ENCODE measurements at regions not wholly inside any gene's neighbourhood (a gene's known extent, or its start where the extent isn't known, plus 50 kb on each side); places are given as distances from the start of the nearest gene placed in this dataset.

DNA sequence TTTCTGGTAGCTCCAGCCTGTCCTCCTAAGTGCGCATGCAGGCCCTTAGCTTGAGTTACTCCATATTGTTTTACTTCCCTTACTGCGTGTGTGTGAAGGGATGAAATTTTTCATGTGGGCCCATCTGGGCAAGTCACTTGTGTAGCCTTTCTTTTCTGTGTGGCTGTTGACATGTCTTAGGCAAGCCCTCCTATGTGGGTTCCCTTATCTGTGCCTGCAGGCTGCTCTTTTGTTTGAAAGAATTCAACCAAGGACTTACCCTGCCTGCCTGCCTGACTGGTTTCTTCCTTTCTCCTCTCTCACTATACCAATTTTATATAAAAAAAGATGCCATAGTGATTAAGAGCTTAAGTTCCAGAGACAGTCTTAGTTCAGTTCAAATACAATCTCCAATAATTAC, 249.3 kb downstream of the ATG4C start:
- ChIA-PET CTCF (no interaction called here), POLR2A (no interaction called here)

DNA sequence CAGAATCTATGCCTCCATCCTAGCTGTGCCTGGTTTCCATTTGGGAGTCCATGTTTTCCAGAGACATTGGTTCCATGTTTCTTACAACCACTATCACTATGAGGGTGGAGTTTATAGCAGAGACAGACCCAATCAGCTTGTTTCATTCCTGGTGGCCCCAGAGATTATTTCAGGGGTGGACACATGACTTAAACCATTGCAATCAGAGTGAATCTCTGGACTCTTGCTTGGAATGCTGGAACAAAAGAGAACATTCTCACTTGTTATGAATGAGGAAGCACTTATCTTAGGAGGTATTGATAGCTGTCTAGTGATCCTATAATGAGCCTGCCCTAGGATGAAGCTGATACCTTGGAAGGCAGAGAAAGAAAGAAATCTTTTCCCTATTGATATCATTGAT, 250.3 kb downstream of the ATG4C start:
- POLR2A ChIA-PET = no interaction called here
- CTCF ChIA-PET = no interaction called here

DNA sequence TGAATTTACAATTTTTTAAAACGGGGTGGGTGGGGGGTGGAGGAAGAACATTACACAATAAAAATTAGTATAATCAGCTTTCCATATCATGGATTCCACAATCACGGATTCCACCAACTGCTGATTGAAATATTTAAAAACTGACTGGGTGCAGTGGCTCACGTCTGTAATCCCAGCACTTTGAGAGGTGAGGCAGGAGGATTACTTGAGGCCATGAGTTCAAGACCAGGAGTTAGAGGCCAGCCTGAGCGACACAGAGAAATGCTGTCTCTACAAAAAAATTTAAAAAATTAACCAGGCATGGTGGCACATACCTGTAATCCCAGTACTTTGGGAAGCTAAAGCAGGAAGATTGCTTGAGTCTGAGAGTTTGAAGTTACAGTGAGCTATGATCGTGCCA, 254.7 kb downstream of the ATG4C start:
- ChIA-PET POLR2A (no interaction called here), CTCF (no interaction called here)

DNA sequence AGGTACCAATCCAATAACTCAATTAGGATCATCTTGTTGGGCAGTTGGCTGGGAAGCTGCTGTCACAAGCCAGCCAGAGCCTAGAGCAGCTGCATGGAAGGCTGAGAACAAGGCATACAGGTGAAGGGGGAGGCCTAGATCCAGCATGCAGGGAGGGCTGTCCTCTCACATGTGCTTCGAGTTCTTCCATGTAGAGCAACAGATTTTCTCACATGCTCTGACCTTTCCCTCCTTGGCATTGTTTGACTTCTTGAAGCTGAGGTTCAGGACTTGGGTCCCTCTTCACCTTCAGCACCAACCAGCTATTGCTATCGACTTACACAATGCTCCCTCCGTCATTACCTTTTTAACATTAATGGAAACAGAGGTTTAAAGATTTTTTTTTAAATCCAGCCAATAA, 257.7 kb downstream of the ATG4C start:
- ChIA-PET POLR2A (no interaction called here), CTCF (no interaction called here)

DNA sequence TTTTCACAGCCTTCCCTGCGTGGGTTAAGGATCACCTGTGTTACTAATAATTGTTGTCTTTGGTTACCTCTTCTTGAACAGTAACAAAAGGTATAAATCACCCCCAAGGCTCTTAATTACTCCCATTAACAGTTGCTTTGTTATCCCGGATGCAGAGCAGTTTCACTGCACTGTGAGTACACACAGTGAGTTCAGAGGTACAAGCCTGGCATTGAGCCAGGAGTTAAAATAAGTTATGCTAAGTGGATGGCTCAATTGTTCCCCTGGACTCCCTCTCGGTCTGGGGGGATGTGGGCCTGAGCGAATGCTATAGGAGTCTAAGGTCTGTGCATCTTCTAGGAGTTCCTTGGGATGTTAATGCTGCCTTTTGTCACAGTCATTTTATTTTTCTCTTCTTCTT, 258.3 kb downstream of the ATG4C start:
- ChIA-PET POLR2A (no interaction called here), CTCF (no interaction called here)

DNA sequence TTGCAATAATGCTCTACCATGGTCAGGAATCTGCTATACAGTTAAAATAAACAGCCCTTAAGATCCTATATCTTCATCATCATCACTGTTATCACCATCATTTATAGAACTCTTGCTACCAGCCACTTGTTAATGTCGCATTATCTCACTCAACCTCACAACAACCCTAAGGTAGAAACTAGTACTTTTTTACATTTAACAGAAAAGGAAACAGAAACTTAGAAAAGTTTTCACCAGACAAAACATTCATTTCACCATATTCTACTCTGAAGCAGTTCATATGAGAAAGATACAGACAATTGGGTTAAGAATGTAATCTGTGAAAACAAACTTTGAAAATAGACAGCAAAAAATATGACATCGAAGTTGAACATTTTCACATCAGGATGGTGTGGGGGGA, 262.6 kb downstream of the ATG4C start:
- CTCF ChIA-PET = no interaction called here
- POLR2A ChIA-PET = no interaction called here

DNA sequence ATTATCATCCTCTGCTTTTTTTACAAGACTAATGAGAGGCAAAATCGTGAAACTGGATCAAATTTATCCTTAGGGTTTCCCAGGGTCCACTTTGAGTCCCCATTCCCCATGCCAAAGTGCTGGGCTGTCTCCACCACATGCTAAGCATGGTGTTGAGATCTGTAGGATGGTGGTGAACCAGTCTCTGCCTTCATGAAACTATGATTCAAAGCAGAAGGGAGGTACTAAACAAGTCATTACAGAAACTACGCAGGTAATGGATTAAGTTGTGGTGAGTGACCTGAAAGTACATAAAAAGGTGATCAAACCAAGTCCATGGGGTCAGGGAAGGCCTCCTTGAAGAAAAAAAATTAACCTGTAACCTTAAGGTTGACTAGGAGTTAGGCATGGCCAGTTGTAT, 265.2 kb downstream of the ATG4C start:
- CTCF ChIA-PET = no interaction called here
- POLR2A ChIA-PET = no interaction called here

DNA sequence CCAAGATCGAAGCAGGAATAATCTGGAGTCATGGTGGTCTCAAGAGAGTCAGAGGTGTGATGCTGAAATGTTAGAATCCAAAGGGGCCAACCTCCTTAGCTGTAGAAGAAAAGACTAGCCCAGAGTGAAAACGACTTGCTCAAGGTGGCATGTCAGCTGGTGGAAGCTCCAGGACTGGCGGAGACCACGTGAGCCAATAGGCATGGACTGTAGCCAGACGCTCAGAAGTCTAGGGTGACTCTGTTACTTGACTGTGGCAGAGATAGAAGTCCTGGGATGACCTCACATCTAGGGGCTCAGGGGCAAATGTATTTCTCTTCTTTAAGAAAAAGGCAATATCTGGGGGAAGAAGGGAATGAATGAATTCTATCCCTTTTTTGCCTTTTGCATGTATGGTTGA, 267.4 kb downstream of the ATG4C start:
- CTCF ChIA-PET = no interaction called here
- POLR2A ChIA-PET = no interaction called here

DNA sequence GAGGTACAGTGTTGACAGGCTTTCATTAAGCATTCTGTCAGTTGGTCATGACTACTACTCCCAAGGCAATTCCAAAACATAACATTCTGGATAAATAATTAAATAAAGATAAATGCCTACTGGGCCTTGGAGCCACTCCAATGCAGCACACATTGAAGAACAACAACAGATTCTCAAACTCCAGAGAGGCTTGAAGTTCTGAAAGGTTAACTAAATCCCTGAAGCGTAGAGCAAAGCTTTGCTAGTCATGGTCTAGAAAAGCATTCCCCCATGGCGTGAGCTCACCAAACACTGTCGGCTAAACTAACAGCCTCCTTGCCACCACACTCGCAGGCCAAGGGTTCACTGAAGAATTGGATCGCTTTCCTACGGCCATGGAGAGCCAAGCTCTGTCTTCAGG, 268.0 kb downstream of the ATG4C start:
- ChIA-PET CTCF (no interaction called here), POLR2A (no interaction called here)

DNA sequence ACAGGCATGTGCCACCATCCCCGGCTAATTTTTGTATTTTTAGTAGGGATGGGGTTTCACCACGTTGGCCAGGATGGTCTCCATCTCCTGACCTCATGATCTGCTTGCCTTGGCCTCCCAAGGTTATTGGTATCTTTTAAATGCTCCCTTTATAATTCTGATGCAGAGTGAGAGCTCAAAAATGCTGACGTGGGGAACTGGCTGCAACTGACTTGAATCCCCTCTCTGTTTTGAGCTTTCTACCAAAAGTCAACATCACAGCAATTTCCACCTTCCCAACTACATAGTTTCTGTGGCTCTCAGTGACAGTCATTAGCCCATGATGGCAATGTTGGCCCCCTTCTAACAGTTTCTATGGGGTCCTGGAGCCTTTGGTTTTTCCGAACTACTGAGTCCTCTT, 268.2 kb upstream of the FOXD3 start:
- CTCF ChIA-PET = no interaction called here

DNA sequence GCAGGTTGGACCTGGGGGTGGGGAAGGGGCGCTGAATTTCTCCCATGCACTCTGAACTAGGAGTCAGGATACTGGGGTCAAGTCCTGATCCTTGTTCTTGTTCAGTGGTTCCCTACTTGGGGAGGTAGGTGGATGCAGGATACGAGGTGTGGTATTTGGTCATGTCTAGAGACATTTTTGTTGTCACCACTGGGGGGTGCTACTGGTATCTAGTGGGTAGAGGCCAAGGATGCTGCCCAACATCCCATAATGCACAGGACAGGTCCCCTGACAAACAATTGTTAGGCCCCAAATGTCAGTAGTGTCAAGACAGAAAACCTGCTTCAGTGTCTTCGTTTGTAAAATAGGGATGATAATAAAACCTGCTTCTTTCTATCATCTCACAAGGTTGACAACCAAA, 259.0 kb upstream of the FOXD3 start:
- ChIA-PET POLR2A (no interaction called here), CTCF (no interaction called here)

More for the DNA sequence above, 268.2 kb upstream of the FOXD3 start:
- POLR2A ChIA-PET = no interaction called here

DNA sequence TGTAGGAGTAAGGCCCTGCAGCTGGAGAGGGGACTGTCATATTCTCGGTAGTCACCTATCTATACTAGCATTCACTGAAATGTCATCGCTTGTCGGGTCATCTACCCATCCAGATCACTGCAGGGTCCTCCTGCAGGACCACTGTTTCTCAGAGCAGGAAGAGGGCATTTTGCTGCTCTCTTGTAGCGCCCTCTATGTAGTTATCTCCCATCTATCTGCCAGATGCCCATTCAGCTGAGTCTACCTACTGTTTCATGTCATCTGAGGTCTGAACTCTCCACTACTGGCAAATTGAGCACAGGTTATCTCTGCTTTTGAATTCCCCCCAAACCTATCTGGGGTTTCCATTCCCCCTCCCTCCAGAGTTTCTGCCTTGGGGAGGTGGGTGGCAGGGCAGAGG, 258.2 kb upstream of the FOXD3 start:
- POLR2A ChIA-PET = no interaction called here

DNA sequence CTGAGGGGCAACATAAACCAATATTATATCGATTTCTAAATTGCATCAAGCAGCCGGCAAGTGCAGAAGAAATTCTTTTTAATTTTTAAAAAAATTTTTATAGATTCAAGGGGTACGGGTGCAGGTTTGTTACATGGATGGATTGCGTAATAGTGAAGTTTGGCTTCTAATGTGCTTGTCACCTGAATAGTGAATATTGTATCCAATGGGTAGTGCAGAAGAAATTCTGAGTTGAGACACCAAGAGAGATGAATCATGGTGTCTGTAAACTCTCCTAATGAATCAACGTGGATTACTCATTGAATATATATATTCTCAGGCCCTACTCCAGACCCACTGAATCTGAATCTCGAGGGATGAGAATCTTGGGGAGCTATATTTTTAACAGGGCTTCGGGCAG, 253.7 kb upstream of the FOXD3 start:
- POLR2A ChIA-PET = no interaction called here
- CTCF ChIA-PET = no interaction called here

More for the DNA sequence above, 258.2 kb upstream of the FOXD3 start:
- CTCF ChIA-PET = no interaction called here

DNA sequence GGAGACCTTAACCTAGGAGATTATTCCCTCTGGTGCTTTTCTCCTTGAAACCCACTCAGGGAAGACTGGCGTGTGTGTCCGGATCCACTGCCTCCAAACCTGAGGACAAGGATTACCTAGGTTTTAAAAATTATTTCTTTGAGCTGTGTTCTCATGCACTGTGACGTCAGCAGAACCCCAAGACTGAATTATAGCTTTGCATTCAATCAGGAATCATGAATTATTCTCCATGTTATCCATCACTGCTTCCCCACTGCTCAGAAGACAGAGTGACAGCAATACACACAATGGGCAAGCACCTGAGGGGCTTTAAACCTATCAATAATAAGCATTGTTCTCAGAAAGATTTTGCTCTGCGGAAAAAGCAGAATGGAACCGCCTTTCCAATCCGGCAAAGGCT, 253.2 kb upstream of the FOXD3 start:
- POLR2A ChIA-PET = no interaction called here
- CTCF ChIA-PET = no interaction called here

DNA sequence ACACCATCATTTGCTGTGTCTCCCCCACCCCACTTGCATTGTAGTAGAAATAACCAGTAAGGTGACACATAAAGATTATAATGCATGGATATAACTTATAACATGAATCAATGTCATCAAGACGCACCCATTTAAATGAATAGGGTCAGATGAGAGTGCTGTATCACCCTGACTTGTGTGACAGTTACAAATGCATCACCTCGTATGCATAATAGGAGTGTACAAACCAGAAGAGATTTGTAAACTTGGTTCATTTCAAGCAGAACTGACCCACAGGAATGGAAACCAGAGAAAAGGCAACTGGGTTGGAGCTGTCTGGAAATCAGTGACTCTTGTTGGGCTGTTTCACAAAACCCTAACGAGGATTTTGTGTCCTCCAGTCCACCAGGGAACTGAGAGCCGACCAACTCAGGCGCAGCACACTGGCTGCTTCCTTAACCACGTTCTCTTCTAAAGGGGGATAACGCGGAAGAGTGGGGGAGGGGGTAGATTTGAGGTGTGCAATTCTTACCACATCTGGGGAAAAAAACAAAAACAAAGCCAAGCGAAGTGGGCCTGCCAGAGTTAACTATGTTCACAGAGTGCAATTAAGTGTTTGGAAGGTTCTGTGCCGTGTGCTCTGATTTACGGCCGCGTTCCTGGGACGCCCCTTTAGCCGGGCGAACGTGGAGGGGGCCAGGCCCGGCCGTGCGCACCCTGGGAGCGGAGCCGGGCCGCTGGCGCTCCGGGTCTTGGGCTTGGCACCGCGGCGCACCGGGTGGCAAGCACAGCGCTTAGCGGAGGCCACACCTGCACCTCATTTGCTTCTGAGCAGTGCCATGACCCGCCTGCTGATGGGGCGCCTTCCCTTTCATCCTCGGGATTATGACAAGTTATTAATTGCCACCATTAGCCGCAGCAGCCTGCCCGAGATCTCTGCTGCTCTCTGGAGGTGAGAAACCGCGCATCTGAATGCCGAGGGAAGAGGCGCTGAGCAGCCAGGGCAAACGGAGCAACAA, 248.8 kb upstream of the FOXD3 start:
- ChIA-PET POLR2A (no interaction called here), CTCF (no interaction called here)

DNA sequence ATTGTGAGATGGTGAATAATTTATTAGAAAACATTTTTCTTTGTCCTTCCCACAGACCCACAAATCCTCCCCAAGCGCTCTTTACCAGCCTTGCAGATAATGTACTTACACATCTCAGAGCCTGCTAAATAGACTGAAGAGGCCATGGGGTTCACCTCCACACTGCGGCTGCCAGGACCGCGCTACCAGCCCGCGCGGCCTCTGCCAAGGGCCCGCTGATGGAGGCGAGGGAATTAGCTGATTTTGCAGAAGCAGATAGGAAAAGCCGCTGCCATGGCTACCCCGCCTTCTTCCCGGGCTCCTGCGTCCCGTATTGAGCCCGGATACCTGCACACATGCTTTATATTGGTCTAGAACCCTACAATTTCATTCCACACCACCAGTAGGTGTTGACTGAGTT, 248.0 kb upstream of the FOXD3 start:
- POLR2A ChIA-PET = no interaction called here
- CTCF ChIA-PET = no interaction called here

DNA sequence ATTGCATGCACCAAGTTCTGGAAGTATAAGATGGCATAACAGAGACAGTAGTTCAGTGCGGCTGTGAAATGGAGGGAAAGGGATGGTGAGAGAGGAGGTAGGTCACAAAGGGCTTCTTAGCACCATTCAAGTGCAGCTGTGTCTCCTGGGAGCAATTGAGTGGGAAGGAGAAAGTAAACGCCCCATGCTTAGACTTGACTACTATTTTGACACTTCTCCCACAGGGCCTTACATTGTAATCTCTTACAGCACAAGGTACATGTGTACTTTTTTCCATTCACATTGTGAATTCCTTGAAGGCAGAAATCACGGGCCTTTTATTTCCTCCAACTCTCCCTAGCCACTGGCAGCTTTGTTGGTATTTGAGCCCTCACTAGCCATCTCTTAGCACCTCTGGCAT, 239.6 kb upstream of the FOXD3 start:
- CTCF ChIA-PET = no interaction called here

DNA sequence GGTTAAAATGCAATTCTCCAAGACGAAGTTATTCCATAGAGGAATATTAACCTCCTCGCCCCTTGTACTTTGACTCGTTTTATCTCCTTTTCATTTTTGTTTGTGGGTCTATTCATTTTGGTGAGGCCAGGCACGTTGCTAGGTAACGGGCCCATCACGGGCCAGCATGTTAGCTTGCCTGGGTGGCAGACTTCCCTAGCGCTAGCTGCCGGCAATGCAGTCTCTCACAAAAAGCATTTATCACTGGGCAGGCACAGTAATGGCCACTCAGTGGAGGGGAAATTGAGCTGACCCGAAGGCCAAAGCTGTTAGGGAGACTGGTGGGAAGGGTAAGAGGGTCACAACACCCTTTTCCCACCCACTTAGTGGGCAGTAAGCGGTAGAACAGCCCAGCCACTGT, 234.4 kb upstream of the FOXD3 start:
- ChIA-PET POLR2A (no interaction called here), CTCF (no interaction called here)

More for the DNA sequence above, 239.6 kb upstream of the FOXD3 start:
- POLR2A ChIA-PET = no interaction called here

DNA sequence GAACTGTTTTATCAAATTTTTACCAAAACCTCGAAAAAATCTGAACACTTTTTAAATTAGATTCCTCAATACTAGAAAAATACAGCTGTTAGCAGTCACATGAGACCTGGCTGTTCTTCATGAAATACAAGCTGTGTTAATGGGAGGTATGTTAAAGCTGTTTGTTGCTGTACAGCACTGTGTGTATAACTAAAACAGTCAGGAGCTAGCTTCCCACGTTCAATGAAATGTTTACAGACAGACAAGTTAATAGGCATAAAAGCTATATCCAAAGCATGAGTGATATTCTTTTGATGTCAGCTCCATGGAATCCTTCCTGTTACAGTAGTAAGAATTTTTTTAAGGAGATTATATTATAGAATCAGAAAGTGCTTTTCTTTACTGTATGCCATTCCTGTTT, 223.2 kb upstream of the FOXD3 start:
- CTCF ChIA-PET = no interaction called here
- POLR2A ChIA-PET = no interaction called here

DNA sequence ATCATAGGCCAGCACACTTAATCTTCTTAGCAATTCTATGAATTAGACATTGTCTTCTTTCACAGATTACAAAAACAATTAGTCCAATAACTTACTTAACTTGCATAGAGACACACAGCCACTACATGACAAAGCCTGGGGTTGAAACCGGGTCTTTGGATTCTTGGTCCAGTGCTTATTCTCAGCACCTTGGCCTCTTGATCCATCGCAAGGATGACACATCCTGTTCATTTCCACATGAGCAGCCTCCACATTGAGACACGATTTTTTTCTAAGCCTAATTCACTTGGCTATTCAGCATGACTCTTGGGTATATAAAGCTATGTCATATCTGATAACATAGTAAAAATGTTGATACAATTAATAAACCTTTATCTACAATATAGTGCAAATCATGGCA, 221.0 kb upstream of the FOXD3 start:
- POLR2A ChIA-PET = no interaction called here
- CTCF ChIA-PET = no interaction called here

DNA sequence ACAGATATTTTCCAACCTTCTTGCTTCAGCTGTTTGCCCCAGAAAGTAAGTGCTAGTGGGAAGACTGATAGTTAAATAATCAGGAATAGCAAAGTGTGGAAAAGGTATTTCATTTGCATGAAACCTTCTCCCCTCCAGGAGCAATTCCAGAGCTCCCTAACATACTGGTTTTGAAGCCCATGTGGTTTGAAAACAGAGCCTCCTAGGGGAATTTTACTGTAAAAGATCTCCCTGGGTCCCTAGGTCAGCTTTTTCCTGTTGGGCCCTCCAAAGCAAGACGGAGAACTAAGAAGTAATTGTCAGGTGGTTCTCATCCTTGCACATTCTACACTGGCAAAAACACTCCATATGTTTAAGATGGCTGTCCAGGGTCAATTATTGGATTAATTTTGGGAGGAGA, 218.7 kb upstream of the FOXD3 start:
- ChIA-PET CTCF (no interaction called here), POLR2A (no interaction called here)

DNA sequence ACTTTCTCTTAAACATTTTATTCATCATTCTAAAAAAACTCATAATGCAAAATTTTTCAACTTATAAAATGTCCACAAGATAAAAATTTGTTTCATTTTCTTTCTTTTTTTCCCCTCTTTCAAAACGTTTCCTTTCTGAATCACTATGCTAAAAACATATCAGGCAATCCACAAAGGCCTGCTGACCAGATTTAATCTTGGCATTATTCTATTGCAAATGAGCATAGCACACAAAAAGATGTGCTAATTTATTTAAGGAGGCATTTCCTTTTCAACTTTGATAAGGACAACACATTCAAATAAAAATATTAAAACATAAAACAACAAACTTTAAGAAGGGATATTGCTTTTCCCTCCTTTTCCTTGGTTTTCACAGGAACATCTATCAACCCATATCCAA, 215.3 kb upstream of the FOXD3 start:
- CTCF ChIA-PET = no interaction called here
- POLR2A ChIA-PET = no interaction called here
